GM23338 (cell line): ENCODE measurements at regions not wholly inside any gene's neighbourhood (a gene's known extent, or its start where the extent isn't known, plus 50 kb on each side); places are given as distances from the start of the nearest gene placed in this dataset.

ENCODE experiments used
- ATAC-seq: fragments of 200-7000 bp; cut with Tn5 transposase; 3 replicates; pipeline ENCODE4 v1.9.1; 2020
- DNase-seq: peaks from one replicate; pipeline ENCODE4 v3.0.0-alpha.2; 2015; ENCODE audit warnings: low spot score
- H2AFZ ChIP-seq: fragments of 200-600 bp; sonication (generic); 2 replicates; pipeline ENCODE4 v1.8.0; 2016; ENCODE audit warnings: antibody characterized with exemption, mild to moderate bottlenecking, moderate library complexity
- H3F3A ChIP-seq: fragments of 200-600 bp; sonication (generic); replicated peaks from 2 replicates; pipeline ENCODE4 v1.8.0; 2017; ENCODE audit warnings: antibody characterized with exemption, mixed run types, low read depth
- H3K27ac ChIP-seq: fragments of 200-600 bp; sonication (generic); 2 replicates; pipeline ENCODE4 v1.6.1; 2016; ENCODE audit warnings: low read depth
- H3K27me3 ChIP-seq: fragments of 200-600 bp; sonication (generic); 2 replicates; pipeline ENCODE4 v1.8.0; 2016; ENCODE audit warnings: mild to moderate bottlenecking, mixed run types, moderate library complexity; ENCODE audit not compliant: insufficient read depth
- H3K36me3 ChIP-seq: fragments of 200-600 bp; sonication (generic); 2 replicates; pipeline ENCODE4 v1.8.0; 2016; ENCODE audit warnings: mild to moderate bottlenecking; ENCODE audit not compliant: insufficient read depth
- H3K4me1 ChIP-seq: fragments of 200-600 bp; sonication (generic); 2 replicates; pipeline ENCODE4 v1.8.0; 2016; ENCODE audit warnings: mild to moderate bottlenecking, moderate library complexity; ENCODE audit not compliant: insufficient read depth
- H3K4me2 ChIP-seq: fragments of 200-600 bp; sonication (generic); 2 replicates; pipeline ENCODE4 v1.7.1; 2017; ENCODE audit warnings: mixed run types
- H3K4me3 ChIP-seq: fragments of 200-600 bp; sonication (generic); 2 replicates; pipeline ENCODE4 v1.6.1; 2016; ENCODE audit warnings: mixed run types
- H3K79me2 ChIP-seq: fragments of 200-600 bp; sonication (generic); replicated peaks from 2 replicates; pipeline ENCODE4 v1.8.0; 2017; ENCODE audit warnings: mild to moderate bottlenecking; ENCODE audit not compliant: insufficient read depth
- H3K9me2 ChIP-seq: fragments of 200-600 bp; sonication (generic); 2 replicates; pipeline ENCODE4 v1.8.0; 2017; ENCODE audit not compliant: insufficient read depth
- H4K20me1 ChIP-seq: fragments of 200-600 bp; sonication (generic); replicated peaks from 2 replicates; pipeline ENCODE4 v1.8.0; 2017; ENCODE audit warnings: mild to moderate bottlenecking; ENCODE audit not compliant: insufficient read depth
- H3K27ac Mint-ChIP-seq: 2 replicates; pipeline ENCODE4 v1.8.0; 2020; ENCODE audit warnings: inconsistent platforms, mild to moderate bottlenecking, moderate library complexity, mixed read lengths
- H3K27me3 Mint-ChIP-seq: 3 replicates; pipeline ENCODE4 v1.8.0; 2022; ENCODE audit warnings: low read depth, mild to moderate bottlenecking, moderate library complexity, mixed read lengths, inconsistent platforms; ENCODE audit not compliant: insufficient read depth, poor library complexity
- H3K36me3 Mint-ChIP-seq: 3 replicates; pipeline ENCODE4 v1.8.0; 2021; ENCODE audit warnings: low read depth, mild to moderate bottlenecking, inconsistent platforms, moderate library complexity, mixed read lengths
- H3K4me1 Mint-ChIP-seq: 3 replicates; pipeline ENCODE4 v1.8.0; 2020; ENCODE audit warnings: mild to moderate bottlenecking, inconsistent platforms, mixed read lengths
- H3K4me3 Mint-ChIP-seq: 3 replicates; pipeline ENCODE4 v1.8.0; 2021; ENCODE audit warnings: moderate library complexity, mild to moderate bottlenecking, inconsistent platforms, mixed read lengths
- H3K9me3 Mint-ChIP-seq: 3 replicates; pipeline ENCODE4 v1.8.0; 2020; ENCODE audit warnings: moderate library complexity, mild to moderate bottlenecking, inconsistent platforms, mixed read lengths
- CREB1 ChIP-seq: fragments of 250-450 bp; sonication (Bioruptor Pico); IDR thresholded peaks from 2 replicates; pipeline ENCODE4 v1.5.0; 2020; ENCODE audit warnings: low read depth, mild to moderate bottlenecking, moderate library complexity
- EZH2 ChIP-seq: fragments of 200-600 bp; sonication (generic); IDR thresholded peaks from one replicate; pipeline ENCODE4 v1.8.0; 2017; ENCODE audit warnings: antibody characterized with exemption, mild to moderate bottlenecking, low read depth; ENCODE audit not compliant: unreplicated experiment
- EZH2phosphoT487 ChIP-seq: fragments of 200-600 bp; sonication (generic); IDR thresholded peaks from one replicate; pipeline ENCODE4 v1.8.1; 2018; ENCODE audit warnings: antibody characterized with exemption; ENCODE audit not compliant: unreplicated experiment
- JUNB ChIP-seq: IDR thresholded peaks from one replicate; pipeline ENCODE4 v1.6.1; 2016; ENCODE audit warnings: antibody characterized with exemption; ENCODE audit not compliant: unreplicated experiment
- STAT1 ChIP-seq: IDR thresholded peaks from one replicate; pipeline ENCODE4 v1.6.1; 2016; ENCODE audit warnings: antibody characterized with exemption; ENCODE audit not compliant: unreplicated experiment
- ZNF114 ChIP-seq: fragments of 250-450 bp; sonication (Bioruptor Pico); IDR thresholded peaks from 2 replicates; pipeline ENCODE4 v1.5.0; 2020; ENCODE audit warnings: mild to moderate bottlenecking, moderate library complexity
- ZNF331 ChIP-seq: fragments of 250-450 bp; sonication (Bioruptor Pico); IDR thresholded peaks from 2 replicates; pipeline ENCODE4 v1.5.0; 2020; ENCODE audit warnings: low read depth, mild to moderate bottlenecking, moderate library complexity
- ZNF462 ChIP-seq: fragments of 250-450 bp; sonication (Bioruptor Pico); IDR thresholded peaks from 2 replicates; pipeline ENCODE4 v1.5.0; 2020; ENCODE audit warnings: mild to moderate bottlenecking, moderate library complexity
- TF ChIP-seq, protein P1 (sequence below): IDR thresholded peaks from 2 replicates; pipeline ENCODE4 v1.6.1; 2016; ENCODE audit warnings: antibody characterized with exemption
- TF ChIP-seq, protein P2 (sequence below): IDR thresholded peaks from one replicate; pipeline ENCODE4 v1.6.1; 2018; ENCODE audit warnings: antibody characterized with exemption; ENCODE audit not compliant: unreplicated experiment
- TF ChIP-seq, protein P3 (sequence below), 2 experiments: fragments of 200-600 bp in 1 of 2; sonication (generic) in 1 of 2; conservative IDR thresholded peaks; 2 replicates each; pipeline versions ENCODE4 v1.5.1 to v1.6.1; 2016 to 2017; ENCODE audit warnings: antibody characterized with exemption in 2 of 2, low read depth in 2 of 2, mild to moderate bottlenecking in 2 of 2, moderate library complexity in 1 of 2

DNA sequence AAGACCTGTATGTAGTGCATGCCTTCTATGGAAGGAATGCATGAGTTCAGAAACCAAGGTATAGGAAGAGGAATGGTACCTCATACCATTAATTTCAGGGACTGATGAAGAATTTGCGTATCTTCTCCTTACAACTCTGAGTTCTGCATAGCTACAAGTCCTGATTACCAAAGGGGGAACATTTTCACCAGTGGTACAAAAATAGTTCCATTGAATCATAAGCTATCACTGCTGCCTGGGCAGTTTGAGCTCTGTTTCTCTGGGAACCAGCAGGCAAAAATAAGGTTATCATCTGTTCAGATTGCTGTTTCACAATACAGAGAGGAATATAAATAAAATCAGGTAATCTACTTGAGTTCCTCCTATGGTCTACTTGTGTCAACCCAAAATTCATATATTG, 77.9 kb upstream of the GNPDA2 start:
- Histone ChIP-seq H3F3A (no peaks in the 10 kb centered on the region), H3K4me3 (no peak overlapping the region), H3K79me2 (no peaks in the 10 kb centered on the region), H3K36me3 (no peaks in the 10 kb centered on the region), H3K4me2 (no peak overlapping the region), H3K4me1 (no peaks in the 10 kb centered on the region), H3K27ac (no peak overlapping the region), H4K20me1 (no peaks in the 10 kb centered on the region), H3K27me3 (no peaks in the 10 kb centered on the region), H3K9me2 (peaks cover 17% of the 10 kb centered on the region), H2AFZ (no peak overlapping the region)
- peaks cover 7% of the 10 kb centered on the region for H3K36me3 Mint-ChIP-seq
- TF ChIP-seq, protein P1, sequence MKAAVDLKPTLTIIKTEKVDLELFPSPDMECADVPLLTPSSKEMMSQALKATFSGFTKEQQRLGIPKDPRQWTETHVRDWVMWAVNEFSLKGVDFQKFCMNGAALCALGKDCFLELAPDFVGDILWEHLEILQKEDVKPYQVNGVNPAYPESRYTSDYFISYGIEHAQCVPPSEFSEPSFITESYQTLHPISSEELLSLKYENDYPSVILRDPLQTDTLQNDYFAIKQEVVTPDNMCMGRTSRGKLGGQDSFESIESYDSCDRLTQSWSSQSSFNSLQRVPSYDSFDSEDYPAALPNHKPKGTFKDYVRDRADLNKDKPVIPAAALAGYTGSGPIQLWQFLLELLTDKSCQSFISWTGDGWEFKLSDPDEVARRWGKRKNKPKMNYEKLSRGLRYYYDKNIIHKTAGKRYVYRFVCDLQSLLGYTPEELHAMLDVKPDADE = no peak
- TF ChIP-seq EZH2phosphoT487 (no peak), EZH2 (no peak), ZNF462 (no peak), ZNF331 (CRISPR knock-in tag) (no peak), JUNB (no peak), ZNF114 (CRISPR knock-in tag) (no peak), STAT1 (no peak), CREB1 (CRISPR knock-in tag) (no peak)
- TF ChIP-seq, protein P2, sequence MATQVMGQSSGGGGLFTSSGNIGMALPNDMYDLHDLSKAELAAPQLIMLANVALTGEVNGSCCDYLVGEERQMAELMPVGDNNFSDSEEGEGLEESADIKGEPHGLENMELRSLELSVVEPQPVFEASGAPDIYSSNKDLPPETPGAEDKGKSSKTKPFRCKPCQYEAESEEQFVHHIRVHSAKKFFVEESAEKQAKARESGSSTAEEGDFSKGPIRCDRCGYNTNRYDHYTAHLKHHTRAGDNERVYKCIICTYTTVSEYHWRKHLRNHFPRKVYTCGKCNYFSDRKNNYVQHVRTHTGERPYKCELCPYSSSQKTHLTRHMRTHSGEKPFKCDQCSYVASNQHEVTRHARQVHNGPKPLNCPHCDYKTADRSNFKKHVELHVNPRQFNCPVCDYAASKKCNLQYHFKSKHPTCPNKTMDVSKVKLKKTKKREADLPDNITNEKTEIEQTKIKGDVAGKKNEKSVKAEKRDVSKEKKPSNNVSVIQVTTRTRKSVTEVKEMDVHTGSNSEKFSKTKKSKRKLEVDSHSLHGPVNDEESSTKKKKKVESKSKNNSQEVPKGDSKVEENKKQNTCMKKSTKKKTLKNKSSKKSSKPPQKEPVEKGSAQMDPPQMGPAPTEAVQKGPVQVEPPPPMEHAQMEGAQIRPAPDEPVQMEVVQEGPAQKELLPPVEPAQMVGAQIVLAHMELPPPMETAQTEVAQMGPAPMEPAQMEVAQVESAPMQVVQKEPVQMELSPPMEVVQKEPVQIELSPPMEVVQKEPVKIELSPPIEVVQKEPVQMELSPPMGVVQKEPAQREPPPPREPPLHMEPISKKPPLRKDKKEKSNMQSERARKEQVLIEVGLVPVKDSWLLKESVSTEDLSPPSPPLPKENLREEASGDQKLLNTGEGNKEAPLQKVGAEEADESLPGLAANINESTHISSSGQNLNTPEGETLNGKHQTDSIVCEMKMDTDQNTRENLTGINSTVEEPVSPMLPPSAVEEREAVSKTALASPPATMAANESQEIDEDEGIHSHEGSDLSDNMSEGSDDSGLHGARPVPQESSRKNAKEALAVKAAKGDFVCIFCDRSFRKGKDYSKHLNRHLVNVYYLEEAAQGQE = no peak
- TF ChIP-seq, protein P3, sequence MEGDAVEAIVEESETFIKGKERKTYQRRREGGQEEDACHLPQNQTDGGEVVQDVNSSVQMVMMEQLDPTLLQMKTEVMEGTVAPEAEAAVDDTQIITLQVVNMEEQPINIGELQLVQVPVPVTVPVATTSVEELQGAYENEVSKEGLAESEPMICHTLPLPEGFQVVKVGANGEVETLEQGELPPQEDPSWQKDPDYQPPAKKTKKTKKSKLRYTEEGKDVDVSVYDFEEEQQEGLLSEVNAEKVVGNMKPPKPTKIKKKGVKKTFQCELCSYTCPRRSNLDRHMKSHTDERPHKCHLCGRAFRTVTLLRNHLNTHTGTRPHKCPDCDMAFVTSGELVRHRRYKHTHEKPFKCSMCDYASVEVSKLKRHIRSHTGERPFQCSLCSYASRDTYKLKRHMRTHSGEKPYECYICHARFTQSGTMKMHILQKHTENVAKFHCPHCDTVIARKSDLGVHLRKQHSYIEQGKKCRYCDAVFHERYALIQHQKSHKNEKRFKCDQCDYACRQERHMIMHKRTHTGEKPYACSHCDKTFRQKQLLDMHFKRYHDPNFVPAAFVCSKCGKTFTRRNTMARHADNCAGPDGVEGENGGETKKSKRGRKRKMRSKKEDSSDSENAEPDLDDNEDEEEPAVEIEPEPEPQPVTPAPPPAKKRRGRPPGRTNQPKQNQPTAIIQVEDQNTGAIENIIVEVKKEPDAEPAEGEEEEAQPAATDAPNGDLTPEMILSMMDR (conservative IDR thresholded peaks at IDR 0.05; ENCODE audit: low read depth in 2 of 2) = no peak
- H3K4me3 Mint-ChIP-seq = no peak overlapping the region
- no peaks in the 10 kb centered on the region for H3K27me3 Mint-ChIP-seq
- H3K9me3 Mint-ChIP-seq = peaks cover 9% of the 10 kb centered on the region
- ATAC-seq (no peak), DNase-seq (no peak)
- H3K27ac Mint-ChIP-seq = no peak overlapping the region
- H3K4me1 Mint-ChIP-seq = no peaks in the 10 kb centered on the region
